K562 (cell line): ENCODE measurements at regions not wholly inside any gene's neighbourhood (a gene's known extent, or its start where the extent isn't known, plus 50 kb on each side); places are given as distances from the start of the nearest gene placed in this dataset.

ENCODE experiments used
- ATF2 ChIP-seq: sonication (generic); formaldehyde crosslinking; IDR thresholded peaks from 2 replicates; pipeline ENCODE4 v1.8.1; 2022; ENCODE audit warnings: missing genetic modification reagents
- BRF1 ChIP-seq: IDR thresholded peaks from 3 replicates; pipeline ENCODE4 v1.6.1; 2011; ENCODE audit warnings: borderline replicate concordance, mild to moderate bottlenecking; ENCODE audit not compliant: insufficient read length; ENCODE audit errors: extremely low read depth
- CEBPB ChIP-seq: fragments of 450-650 bp; IDR thresholded peaks from 2 replicates; pipeline ENCODE4 v1.6.1; 2016; ENCODE audit warnings: missing genetic modification characterization, missing compliant biosample characterization
- CTCF ChIP-seq, 3 experiments: IDR thresholded peaks in 2 of 3; conservative IDR thresholded peaks in 1 of 3; 2 replicates each; pipeline ENCODE4 v1.5.1; 2011 to 2012; ENCODE audit warnings: low read length in 3 of 3, mild to moderate bottlenecking in 3 of 3, control low read depth in 2 of 3, improper control_type of control experiment in 1 of 3, inconsistent platforms in 1 of 3, low read depth in 1 of 3, mixed read lengths in 1 of 3, moderate library complexity in 1 of 3; ENCODE audit not compliant: insufficient read depth in 2 of 3
- EGR1 ChIP-seq: fragments of 450-650 bp; conservative IDR thresholded peaks from 2 replicates; pipeline ENCODE4 v1.6.1; 2017; ENCODE audit warnings: mild to moderate bottlenecking
- HNRNPUL1 ChIP-seq: fragments of 200-400 bp; formaldehyde crosslinking; IDR thresholded peaks from 2 replicates; pipeline ENCODE4 v1.6.1; 2017; ENCODE audit warnings: low read length
- MEF2A ChIP-seq: IDR thresholded peaks from 2 replicates; pipeline ENCODE4 v1.6.1; 2011; ENCODE audit warnings: low read depth, mild to moderate bottlenecking, low read length, moderate library complexity; ENCODE audit not compliant: control insufficient read depth
- MLX ChIP-seq, 2 experiments: fragments of 450-650 bp in 1 of 2; sonication (generic) in 1 of 2; formaldehyde crosslinking; conservative IDR thresholded peaks; 2 replicates each; pipeline versions ENCODE4 v1.4.0 to v1.8.1; 2020 to 2022; ENCODE audit warnings: mild to moderate bottlenecking in 1 of 2, missing genetic modification reagents in 1 of 2
- MTF1 ChIP-seq: fragments of 250-450 bp; sonication (Bioruptor Pico); IDR thresholded peaks from 2 replicates; pipeline ENCODE4 v1.9.0; 2021; ENCODE audit warnings: moderate library complexity, mild to moderate bottlenecking, inconsistent platforms, borderline replicate concordance
- POLR2A ChIP-seq: fragments of 450-650 bp; conservative IDR thresholded peaks from 2 replicates; pipeline ENCODE4 v1.6.1; 2016
- PREB ChIP-seq: sonication (generic); formaldehyde crosslinking; IDR thresholded peaks from 2 replicates; pipeline ENCODE4 v1.8.1; 2023; ENCODE audit warnings: mild to moderate bottlenecking, missing genetic modification reagents
- SRSF9 ChIP-seq: fragments of 200-400 bp; formaldehyde crosslinking; IDR thresholded peaks from 2 replicates; pipeline ENCODE4 v1.6.1; 2017; ENCODE audit warnings: low read depth, low read length, borderline replicate concordance
- ZBTB11 ChIP-seq, 3 experiments: fragments of 200-800 bp in 1 of 3; fragments of 250-450 bp in 1 of 3; fragments of 450-650 bp in 1 of 3; sonication (Bioruptor Pico) in 1 of 3; sonication (Bioruptor generic) in 1 of 3; formaldehyde crosslinking in 1 of 3; IDR thresholded peaks; 2 replicates each; pipeline versions ENCODE4 v1.6.1 to v1.8.0; 2016 to 2022; ENCODE audit warnings: mild to moderate bottlenecking in 2 of 3, missing genetic modification characterization in 2 of 3, missing compliant biosample characterization in 1 of 3, moderate library complexity in 1 of 3
- ZBTB17 ChIP-seq: fragments of 450-650 bp; formaldehyde crosslinking; IDR thresholded peaks from 2 replicates; pipeline ENCODE4 v1.4.0; 2020; ENCODE audit warnings: mild to moderate bottlenecking

GRCh38 chr15:47924381-47924780, 196.4 kb upstream of the SLC24A5 start:
- TF ChIP-seq ZBTB17 (CRISPR knock-in tag) (no peak), BRF1 (no peak), HNRNPUL1 (no peak), CTCF (IDR thresholded peaks at IDR 0.05 in 2 of 3, conservative IDR thresholded peaks at IDR 0.05 in 1 of 3; ENCODE audit: insufficient read depth in 2 of 3, low read depth in 1 of 3, low read length in 3 of 3) (no peak), ATF2 (CRISPR knock-in tag) (no peak), MEF2A (no peak), MTF1 (CRISPR knock-in tag) (no peak), POLR2A (no peak), EGR1 (no peak), MLX (CRISPR knock-in tag; conservative IDR thresholded peaks at IDR 0.05) (no peak), CEBPB (tag) (no peak), ZBTB11 (CRISPR knock-in tag; IDR thresholded peaks at IDR 0.05) (no peak), SRSF9 (no peak), PREB (no peak)
